ENCODE measurements at regions not wholly inside any gene's neighbourhood (a gene's known extent, or its start where the extent isn't known, plus 50 kb on each side); places are given as distances from the start of the nearest gene placed in this dataset.

DNA sequence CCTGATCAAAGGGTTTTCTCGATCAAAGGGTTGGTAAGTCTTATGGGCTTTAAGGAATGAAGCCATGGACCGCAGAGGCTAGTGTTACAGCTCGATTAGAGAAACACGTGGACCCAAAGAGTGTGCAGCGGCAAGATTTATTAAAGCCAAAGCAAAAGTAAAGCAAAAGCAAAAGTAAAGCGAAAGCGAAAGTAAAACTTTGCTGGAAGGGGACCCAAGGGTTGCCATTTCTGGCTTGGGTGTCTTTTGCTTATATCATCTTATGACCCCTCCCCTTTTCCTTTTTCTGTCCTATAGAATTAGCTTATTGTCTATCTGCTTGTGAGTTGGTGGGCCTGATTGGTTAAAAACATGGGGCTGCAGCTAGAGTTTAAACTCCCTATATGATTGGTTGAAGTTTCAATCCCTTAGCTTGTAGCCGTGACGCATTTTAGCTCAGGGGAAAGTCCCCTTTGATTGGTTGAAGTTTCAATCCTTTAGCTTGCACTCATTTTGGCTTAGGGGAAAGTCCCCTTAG, 957.0 kb downstream of the AMY1C start:
- H3K27ac ChIP-seq (ENCODE audit: low read length) = no peak overlapping the region
- no peak for DNase-seq
- no peaks in the 10 kb centered on the region for H3K36me3 ChIP-seq (replicated peaks; ENCODE audit: insufficient read depth, low read length)
- TF ChIP-seq EZH2 (optimal IDR thresholded peaks at IDR 0.05; ENCODE audit: low read depth, low read length) (no peak), EZH2phosphoT487 (IDR thresholded peaks at IDR 0.05; ENCODE audit: low read length) (no peak)
- H3K27me3 ChIP-seq (replicated peaks; ENCODE audit: insufficient read depth, low read length) = no peaks in the 10 kb centered on the region
- H3F3A ChIP-seq (ENCODE audit: insufficient read depth, low read length) = no peaks in the 10 kb centered on the region
- H3K79me2 ChIP-seq (ENCODE audit: low read length) = no peaks in the 10 kb centered on the region
- no peak overlapping the region for H3K4me2 ChIP-seq (ENCODE audit: low read depth, low read length)
- H2AFZ ChIP-seq (ENCODE audit: low read length) = no peak overlapping the region
- no peaks in the 10 kb centered on the region for H3K9me3 ChIP-seq (replicated peaks; ENCODE audit: insufficient read depth, low read length)
- H4K20me1 ChIP-seq (ENCODE audit: insufficient read depth, low read length) = no peaks in the 10 kb centered on the region
- no peak overlapping the region for H3K4me3 ChIP-seq (ENCODE audit: low read length)
- no peak overlapping the region for H3K9ac ChIP-seq (ENCODE audit: low read length)
- H3K9me2 ChIP-seq (replicated peaks; ENCODE audit: insufficient read depth, low read length) = no peaks in the 10 kb centered on the region
- H3K4me1 ChIP-seq (ENCODE audit: low read length) = no peaks in the 10 kb centered on the region

DNA sequence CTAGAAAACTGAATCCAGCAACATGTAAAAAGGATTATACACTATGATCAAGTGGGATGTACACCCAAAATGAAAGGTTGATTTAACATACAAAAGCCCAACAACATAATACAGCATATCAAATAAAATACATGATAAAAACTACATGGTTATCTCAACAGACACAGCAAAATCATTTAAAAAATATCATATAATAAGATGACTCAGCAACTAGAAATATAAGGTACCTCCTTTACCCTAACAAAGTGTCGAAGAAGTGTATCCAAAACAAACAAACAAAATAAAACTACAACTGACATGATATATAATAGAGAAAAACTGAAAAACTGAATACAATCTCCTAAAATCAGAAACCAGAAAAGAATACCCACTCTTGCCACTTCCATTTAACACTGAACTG, 969.1 kb downstream of the AMY1C start:
- Histone ChIP-seq H3K9me2 (replicated peaks; ENCODE audit: insufficient read depth, low read length) (no peaks in the 10 kb centered on the region), H4K20me1 (ENCODE audit: insufficient read depth, low read length) (no peaks in the 10 kb centered on the region), H3K27ac (ENCODE audit: low read length) (no peak overlapping the region), H3F3A (ENCODE audit: insufficient read depth, low read length) (no peaks in the 10 kb centered on the region), H3K4me1 (ENCODE audit: low read length) (no peaks in the 10 kb centered on the region), H2AFZ (ENCODE audit: low read length) (no peak overlapping the region), H3K4me3 (ENCODE audit: low read length) (no peak overlapping the region), H3K79me2 (ENCODE audit: low read length) (no peaks in the 10 kb centered on the region), H3K9ac (ENCODE audit: low read length) (no peak overlapping the region), H3K27me3 (replicated peaks; ENCODE audit: insufficient read depth, low read length) (no peaks in the 10 kb centered on the region), H3K9me3 (replicated peaks; ENCODE audit: insufficient read depth, low read length) (no peaks in the 10 kb centered on the region), H3K4me2 (ENCODE audit: low read depth, low read length) (no peak overlapping the region), H3K36me3 (replicated peaks; ENCODE audit: insufficient read depth, low read length) (no peaks in the 10 kb centered on the region)
- TF ChIP-seq EZH2 (optimal IDR thresholded peaks at IDR 0.05; ENCODE audit: low read depth, low read length) = no peak
- TF ChIP-seq EZH2phosphoT487 (IDR thresholded peaks at IDR 0.05; ENCODE audit: low read length) = no peak
- TF ChIP-seq, protein P1, sequence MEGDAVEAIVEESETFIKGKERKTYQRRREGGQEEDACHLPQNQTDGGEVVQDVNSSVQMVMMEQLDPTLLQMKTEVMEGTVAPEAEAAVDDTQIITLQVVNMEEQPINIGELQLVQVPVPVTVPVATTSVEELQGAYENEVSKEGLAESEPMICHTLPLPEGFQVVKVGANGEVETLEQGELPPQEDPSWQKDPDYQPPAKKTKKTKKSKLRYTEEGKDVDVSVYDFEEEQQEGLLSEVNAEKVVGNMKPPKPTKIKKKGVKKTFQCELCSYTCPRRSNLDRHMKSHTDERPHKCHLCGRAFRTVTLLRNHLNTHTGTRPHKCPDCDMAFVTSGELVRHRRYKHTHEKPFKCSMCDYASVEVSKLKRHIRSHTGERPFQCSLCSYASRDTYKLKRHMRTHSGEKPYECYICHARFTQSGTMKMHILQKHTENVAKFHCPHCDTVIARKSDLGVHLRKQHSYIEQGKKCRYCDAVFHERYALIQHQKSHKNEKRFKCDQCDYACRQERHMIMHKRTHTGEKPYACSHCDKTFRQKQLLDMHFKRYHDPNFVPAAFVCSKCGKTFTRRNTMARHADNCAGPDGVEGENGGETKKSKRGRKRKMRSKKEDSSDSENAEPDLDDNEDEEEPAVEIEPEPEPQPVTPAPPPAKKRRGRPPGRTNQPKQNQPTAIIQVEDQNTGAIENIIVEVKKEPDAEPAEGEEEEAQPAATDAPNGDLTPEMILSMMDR (IDR thresholded peaks at IDR 0.05; ENCODE audit: low read length) = no peak
- DNase-seq = no peak

DNA sequence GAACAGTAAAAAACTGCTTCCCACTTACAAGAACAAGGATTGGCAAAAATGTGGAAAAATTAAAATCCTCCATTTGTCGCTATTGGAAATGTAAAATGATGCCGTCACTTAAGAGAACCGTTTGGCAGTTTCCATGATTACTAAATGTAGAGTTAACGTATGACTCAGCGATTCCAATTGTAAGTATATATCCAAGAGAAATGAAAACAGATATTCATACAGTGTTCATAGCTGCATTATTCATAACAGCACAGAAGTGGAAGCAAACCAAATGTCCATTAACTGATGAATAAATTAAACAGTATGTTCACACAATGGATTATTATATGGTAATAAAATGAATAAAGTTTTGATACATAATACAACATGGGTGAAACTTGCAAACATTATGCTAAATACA, 971.0 kb downstream of the AMY1C start:
- H3F3A ChIP-seq (ENCODE audit: insufficient read depth, low read length) = no peaks in the 10 kb centered on the region
- no peaks in the 10 kb centered on the region for H3K9me3 ChIP-seq (replicated peaks; ENCODE audit: insufficient read depth, low read length)
- H3K9me2 ChIP-seq (replicated peaks; ENCODE audit: insufficient read depth, low read length) = no peaks in the 10 kb centered on the region
- H3K27ac ChIP-seq (ENCODE audit: low read length) = no peak overlapping the region
- no peak overlapping the region for H3K4me3 ChIP-seq (ENCODE audit: low read length)
- no peaks in the 10 kb centered on the region for H3K79me2 ChIP-seq (ENCODE audit: low read length)
- H2AFZ ChIP-seq (ENCODE audit: low read length) = no peak overlapping the region
- no peak overlapping the region for H3K4me2 ChIP-seq (ENCODE audit: low read depth, low read length)
- H3K36me3 ChIP-seq (replicated peaks; ENCODE audit: insufficient read depth, low read length) = no peaks in the 10 kb centered on the region
- no peak overlapping the region for H3K9ac ChIP-seq (ENCODE audit: low read length)
- no peaks in the 10 kb centered on the region for H3K27me3 ChIP-seq (replicated peaks; ENCODE audit: insufficient read depth, low read length)
- no peaks in the 10 kb centered on the region for H4K20me1 ChIP-seq (ENCODE audit: insufficient read depth, low read length)
- no peaks in the 10 kb centered on the region for H3K4me1 ChIP-seq (ENCODE audit: low read length)
- no peak for DNase-seq
- no peak for TF ChIP-seq EZH2 (optimal IDR thresholded peaks at IDR 0.05; ENCODE audit: low read depth, low read length)
- no peak for TF ChIP-seq EZH2phosphoT487 (IDR thresholded peaks at IDR 0.05; ENCODE audit: low read length)
- TF ChIP-seq, protein P1 (IDR thresholded peaks at IDR 0.05; ENCODE audit: low read length) = no peak

DNA sequence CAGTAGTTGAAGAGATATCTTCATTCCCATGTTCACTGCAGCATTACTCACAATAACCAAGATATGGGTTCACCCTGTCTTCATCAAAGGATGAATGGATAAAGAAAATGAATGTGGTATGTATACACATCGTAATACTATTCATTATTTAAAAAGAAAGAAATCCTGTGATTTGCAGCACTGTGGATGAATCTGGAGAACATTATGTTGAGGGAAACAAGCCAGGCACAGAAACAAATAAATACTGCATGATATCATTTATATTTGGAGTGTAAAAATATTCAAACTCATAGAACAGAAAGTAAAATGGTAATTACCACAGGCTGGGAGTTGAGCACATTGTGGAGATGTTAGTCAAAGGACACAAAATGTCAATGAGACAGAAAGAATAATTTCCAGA, 977.2 kb downstream of the AMY1C start:
- Histone ChIP-seq H3K4me1 (ENCODE audit: low read length) (no peaks in the 10 kb centered on the region), H2AFZ (ENCODE audit: low read length) (no peak overlapping the region), H3F3A (ENCODE audit: insufficient read depth, low read length) (no peaks in the 10 kb centered on the region), H4K20me1 (ENCODE audit: insufficient read depth, low read length) (no peaks in the 10 kb centered on the region), H3K27me3 (replicated peaks; ENCODE audit: insufficient read depth, low read length) (no peaks in the 10 kb centered on the region), H3K9ac (ENCODE audit: low read length) (no peak overlapping the region), H3K4me2 (ENCODE audit: low read depth, low read length) (no peak overlapping the region), H3K9me3 (replicated peaks; ENCODE audit: insufficient read depth, low read length) (no peaks in the 10 kb centered on the region), H3K27ac (ENCODE audit: low read length) (no peak overlapping the region), H3K79me2 (ENCODE audit: low read length) (no peaks in the 10 kb centered on the region), H3K36me3 (replicated peaks; ENCODE audit: insufficient read depth, low read length) (no peaks in the 10 kb centered on the region), H3K9me2 (replicated peaks; ENCODE audit: insufficient read depth, low read length) (no peaks in the 10 kb centered on the region), H3K4me3 (ENCODE audit: low read length) (no peak overlapping the region)
- TF ChIP-seq EZH2phosphoT487 (IDR thresholded peaks at IDR 0.05; ENCODE audit: low read length) (no peak), EZH2 (optimal IDR thresholded peaks at IDR 0.05; ENCODE audit: low read depth, low read length) (no peak)
- TF ChIP-seq, protein P1 (IDR thresholded peaks at IDR 0.05; ENCODE audit: low read length) = no peak
- DNase-seq = no peak

All from MM.1S (cell line).